GM23338 (cell line): ENCODE measurements at regions not wholly inside any gene's neighbourhood (a gene's known extent, or its start where the extent isn't known, plus 50 kb on each side); places are given as distances from the start of the nearest gene placed in this dataset.

Experiments used
- ATAC-seq: fragments of 200-7000 bp; cut with Tn5 transposase; 3 replicates; pipeline ENCODE4 v1.9.1; 2020
- DNase-seq: peaks from one replicate; pipeline ENCODE4 v3.0.0-alpha.2; 2015; ENCODE audit warnings: low spot score
- H2AFZ ChIP-seq: fragments of 200-600 bp; sonication (generic); 2 replicates; pipeline ENCODE4 v1.8.0; 2016; ENCODE audit warnings: antibody characterized with exemption, mild to moderate bottlenecking, moderate library complexity
- H3F3A ChIP-seq: fragments of 200-600 bp; sonication (generic); replicated peaks from 2 replicates; pipeline ENCODE4 v1.8.0; 2017; ENCODE audit warnings: antibody characterized with exemption, mixed run types, low read depth
- H3K27ac ChIP-seq: fragments of 200-600 bp; sonication (generic); 2 replicates; pipeline ENCODE4 v1.6.1; 2016; ENCODE audit warnings: low read depth
- H3K27me3 ChIP-seq: fragments of 200-600 bp; sonication (generic); 2 replicates; pipeline ENCODE4 v1.8.0; 2016; ENCODE audit warnings: mild to moderate bottlenecking, mixed run types, moderate library complexity; ENCODE audit not compliant: insufficient read depth
- H3K36me3 ChIP-seq: fragments of 200-600 bp; sonication (generic); 2 replicates; pipeline ENCODE4 v1.8.0; 2016; ENCODE audit warnings: mild to moderate bottlenecking; ENCODE audit not compliant: insufficient read depth
- H3K4me1 ChIP-seq: fragments of 200-600 bp; sonication (generic); 2 replicates; pipeline ENCODE4 v1.8.0; 2016; ENCODE audit warnings: mild to moderate bottlenecking, moderate library complexity; ENCODE audit not compliant: insufficient read depth
- H3K4me2 ChIP-seq: fragments of 200-600 bp; sonication (generic); 2 replicates; pipeline ENCODE4 v1.7.1; 2017; ENCODE audit warnings: mixed run types
- H3K4me3 ChIP-seq: fragments of 200-600 bp; sonication (generic); 2 replicates; pipeline ENCODE4 v1.6.1; 2016; ENCODE audit warnings: mixed run types
- H3K79me2 ChIP-seq: fragments of 200-600 bp; sonication (generic); replicated peaks from 2 replicates; pipeline ENCODE4 v1.8.0; 2017; ENCODE audit warnings: mild to moderate bottlenecking; ENCODE audit not compliant: insufficient read depth
- H3K9me2 ChIP-seq: fragments of 200-600 bp; sonication (generic); 2 replicates; pipeline ENCODE4 v1.8.0; 2017; ENCODE audit not compliant: insufficient read depth
- H4K20me1 ChIP-seq: fragments of 200-600 bp; sonication (generic); replicated peaks from 2 replicates; pipeline ENCODE4 v1.8.0; 2017; ENCODE audit warnings: mild to moderate bottlenecking; ENCODE audit not compliant: insufficient read depth
- H3K27ac Mint-ChIP-seq: 2 replicates; pipeline ENCODE4 v1.8.0; 2020; ENCODE audit warnings: inconsistent platforms, mild to moderate bottlenecking, moderate library complexity, mixed read lengths
- H3K27me3 Mint-ChIP-seq: 3 replicates; pipeline ENCODE4 v1.8.0; 2022; ENCODE audit warnings: low read depth, mild to moderate bottlenecking, moderate library complexity, mixed read lengths, inconsistent platforms; ENCODE audit not compliant: insufficient read depth, poor library complexity
- H3K36me3 Mint-ChIP-seq: 3 replicates; pipeline ENCODE4 v1.8.0; 2021; ENCODE audit warnings: low read depth, mild to moderate bottlenecking, inconsistent platforms, moderate library complexity, mixed read lengths
- H3K4me1 Mint-ChIP-seq: 3 replicates; pipeline ENCODE4 v1.8.0; 2020; ENCODE audit warnings: mild to moderate bottlenecking, inconsistent platforms, mixed read lengths
- H3K4me3 Mint-ChIP-seq: 3 replicates; pipeline ENCODE4 v1.8.0; 2021; ENCODE audit warnings: moderate library complexity, mild to moderate bottlenecking, inconsistent platforms, mixed read lengths
- H3K9me3 Mint-ChIP-seq: 3 replicates; pipeline ENCODE4 v1.8.0; 2020; ENCODE audit warnings: moderate library complexity, mild to moderate bottlenecking, inconsistent platforms, mixed read lengths
- CREB1 ChIP-seq: fragments of 250-450 bp; sonication (Bioruptor Pico); IDR thresholded peaks from 2 replicates; pipeline ENCODE4 v1.5.0; 2020; ENCODE audit warnings: low read depth, mild to moderate bottlenecking, moderate library complexity
- NANOG ChIP-seq: IDR thresholded peaks from 2 replicates; pipeline ENCODE4 v1.6.1; 2016; ENCODE audit warnings: antibody characterized with exemption, borderline replicate concordance
- POLR2AphosphoS5 ChIP-seq: IDR thresholded peaks from 2 replicates; pipeline ENCODE4 v1.6.1; 2016; ENCODE audit warnings: antibody characterized with exemption, low read depth
- ZNF331 ChIP-seq: fragments of 250-450 bp; sonication (Bioruptor Pico); IDR thresholded peaks from 2 replicates; pipeline ENCODE4 v1.5.0; 2020; ENCODE audit warnings: low read depth, mild to moderate bottlenecking, moderate library complexity
- TF ChIP-seq, protein P1 (sequence below): fragments of 250-450 bp; sonication (Bioruptor Pico); IDR thresholded peaks from 2 replicates; pipeline ENCODE4 v1.5.0; 2020; ENCODE audit warnings: mild to moderate bottlenecking, moderate library complexity
- TF ChIP-seq, protein P2 (sequence below): IDR thresholded peaks from 2 replicates; pipeline ENCODE4 v1.6.1; 2016; ENCODE audit warnings: antibody characterized with exemption
- TF ChIP-seq, protein P3 (sequence below), 2 experiments: fragments of 200-600 bp in 1 of 2; sonication (generic) in 1 of 2; conservative IDR thresholded peaks; 2 replicates each; pipeline versions ENCODE4 v1.5.1 to v1.6.1; 2016 to 2017; ENCODE audit warnings: antibody characterized with exemption in 2 of 2, low read depth in 2 of 2, mild to moderate bottlenecking in 2 of 2, moderate library complexity in 1 of 2

DNA sequence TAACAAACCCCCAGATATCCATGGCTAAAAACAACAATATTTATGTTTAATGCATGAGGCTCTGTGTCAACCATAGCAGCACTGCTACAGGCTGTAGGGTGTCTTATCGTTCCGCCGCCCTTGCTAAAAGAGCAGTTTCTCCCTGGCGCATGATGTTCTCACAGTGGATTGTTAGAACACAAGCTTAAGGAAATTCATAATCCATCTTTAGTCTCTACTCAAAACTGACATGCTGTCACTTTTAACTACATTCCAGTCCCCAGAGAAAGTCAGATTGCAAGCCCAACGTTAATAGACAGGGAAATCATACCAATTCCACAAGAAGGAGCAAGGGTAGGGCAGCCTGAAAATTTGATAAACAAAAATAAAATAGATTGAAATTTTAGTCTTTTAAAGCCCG lies 1960.8 kb downstream of the PCDH7 start (continued):
- TF ChIP-seq, protein P1, sequence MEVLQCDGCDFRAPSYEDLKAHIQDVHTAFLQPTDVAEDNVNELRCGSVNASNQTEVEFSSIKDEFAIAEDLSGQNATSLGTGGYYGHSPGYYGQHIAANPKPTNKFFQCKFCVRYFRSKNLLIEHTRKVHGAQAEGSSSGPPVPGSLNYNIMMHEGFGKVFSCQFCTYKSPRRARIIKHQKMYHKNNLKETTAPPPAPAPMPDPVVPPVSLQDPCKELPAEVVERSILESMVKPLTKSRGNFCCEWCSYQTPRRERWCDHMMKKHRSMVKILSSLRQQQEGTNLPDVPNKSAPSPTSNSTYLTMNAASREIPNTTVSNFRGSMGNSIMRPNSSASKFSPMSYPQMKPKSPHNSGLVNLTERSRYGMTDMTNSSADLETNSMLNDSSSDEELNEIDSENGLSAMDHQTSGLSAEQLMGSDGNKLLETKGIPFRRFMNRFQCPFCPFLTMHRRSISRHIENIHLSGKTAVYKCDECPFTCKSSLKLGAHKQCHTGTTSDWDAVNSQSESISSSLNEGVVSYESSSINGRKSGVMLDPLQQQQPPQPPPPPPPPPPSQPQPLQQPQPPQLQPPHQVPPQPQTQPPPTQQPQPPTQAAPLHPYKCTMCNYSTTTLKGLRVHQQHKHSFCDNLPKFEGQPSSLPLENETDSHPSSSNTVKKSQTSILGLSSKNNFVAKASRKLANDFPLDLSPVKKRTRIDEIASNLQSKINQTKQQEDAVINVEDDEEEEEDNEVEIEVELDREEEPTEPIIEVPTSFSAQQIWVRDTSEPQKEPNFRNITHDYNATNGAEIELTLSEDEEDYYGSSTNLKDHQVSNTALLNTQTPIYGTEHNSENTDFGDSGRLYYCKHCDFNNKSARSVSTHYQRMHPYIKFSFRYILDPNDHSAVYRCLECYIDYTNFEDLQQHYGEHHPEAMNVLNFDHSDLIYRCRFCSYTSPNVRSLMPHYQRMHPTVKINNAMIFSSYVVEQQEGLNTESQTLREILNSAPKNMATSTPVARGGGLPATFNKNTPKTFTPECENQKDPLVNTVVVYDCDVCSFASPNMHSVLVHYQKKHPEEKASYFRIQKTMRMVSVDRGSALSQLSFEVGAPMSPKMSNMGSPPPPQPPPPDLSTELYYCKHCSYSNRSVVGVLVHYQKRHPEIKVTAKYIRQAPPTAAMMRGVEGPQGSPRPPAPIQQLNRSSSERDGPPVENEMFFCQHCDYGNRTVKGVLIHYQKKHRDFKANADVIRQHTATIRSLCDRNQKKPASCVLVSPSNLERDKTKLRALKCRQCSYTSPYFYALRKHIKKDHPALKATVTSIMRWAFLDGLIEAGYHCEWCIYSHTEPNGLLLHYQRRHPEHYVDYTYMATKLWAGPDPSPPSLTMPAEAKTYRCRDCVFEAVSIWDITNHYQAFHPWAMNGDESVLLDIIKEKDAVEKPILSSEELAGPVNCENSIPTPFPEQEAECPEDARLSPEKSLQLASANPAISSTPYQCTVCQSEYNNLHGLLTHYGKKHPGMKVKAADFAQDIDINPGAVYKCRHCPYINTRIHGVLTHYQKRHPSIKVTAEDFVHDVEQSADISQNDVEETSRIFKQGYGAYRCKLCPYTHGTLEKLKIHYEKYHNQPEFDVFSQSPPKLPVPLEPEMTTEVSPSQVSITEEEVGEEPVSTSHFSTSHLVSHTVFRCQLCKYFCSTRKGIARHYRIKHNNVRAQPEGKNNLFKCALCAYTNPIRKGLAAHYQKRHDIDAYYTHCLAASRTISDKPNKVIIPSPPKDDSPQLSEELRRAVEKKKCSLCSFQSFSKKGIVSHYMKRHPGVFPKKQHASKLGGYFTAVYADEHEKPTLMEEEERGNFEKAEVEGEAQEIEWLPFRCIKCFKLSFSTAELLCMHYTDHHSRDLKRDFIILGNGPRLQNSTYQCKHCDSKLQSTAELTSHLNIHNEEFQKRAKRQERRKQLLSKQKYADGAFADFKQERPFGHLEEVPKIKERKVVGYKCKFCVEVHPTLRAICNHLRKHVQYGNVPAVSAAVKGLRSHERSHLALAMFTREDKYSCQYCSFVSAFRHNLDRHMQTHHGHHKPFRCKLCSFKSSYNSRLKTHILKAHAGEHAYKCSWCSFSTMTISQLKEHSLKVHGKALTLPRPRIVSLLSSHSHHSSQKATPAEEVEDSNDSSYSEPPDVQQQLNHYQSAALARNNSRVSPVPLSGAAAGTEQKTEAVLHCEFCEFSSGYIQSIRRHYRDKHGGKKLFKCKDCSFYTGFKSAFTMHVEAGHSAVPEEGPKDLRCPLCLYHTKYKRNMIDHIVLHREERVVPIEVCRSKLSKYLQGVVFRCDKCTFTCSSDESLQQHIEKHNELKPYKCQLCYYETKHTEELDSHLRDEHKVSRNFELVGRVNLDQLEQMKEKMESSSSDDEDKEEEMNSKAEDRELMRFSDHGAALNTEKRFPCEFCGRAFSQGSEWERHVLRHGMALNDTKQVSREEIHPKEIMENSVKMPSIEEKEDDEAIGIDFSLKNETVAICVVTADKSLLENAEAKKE (CRISPR knock-in tag), result no peak
- TF ChIP-seq ZNF331 (CRISPR knock-in tag), result no peak
- TF ChIP-seq, protein P2, sequence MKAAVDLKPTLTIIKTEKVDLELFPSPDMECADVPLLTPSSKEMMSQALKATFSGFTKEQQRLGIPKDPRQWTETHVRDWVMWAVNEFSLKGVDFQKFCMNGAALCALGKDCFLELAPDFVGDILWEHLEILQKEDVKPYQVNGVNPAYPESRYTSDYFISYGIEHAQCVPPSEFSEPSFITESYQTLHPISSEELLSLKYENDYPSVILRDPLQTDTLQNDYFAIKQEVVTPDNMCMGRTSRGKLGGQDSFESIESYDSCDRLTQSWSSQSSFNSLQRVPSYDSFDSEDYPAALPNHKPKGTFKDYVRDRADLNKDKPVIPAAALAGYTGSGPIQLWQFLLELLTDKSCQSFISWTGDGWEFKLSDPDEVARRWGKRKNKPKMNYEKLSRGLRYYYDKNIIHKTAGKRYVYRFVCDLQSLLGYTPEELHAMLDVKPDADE, result no peak

DNA sequence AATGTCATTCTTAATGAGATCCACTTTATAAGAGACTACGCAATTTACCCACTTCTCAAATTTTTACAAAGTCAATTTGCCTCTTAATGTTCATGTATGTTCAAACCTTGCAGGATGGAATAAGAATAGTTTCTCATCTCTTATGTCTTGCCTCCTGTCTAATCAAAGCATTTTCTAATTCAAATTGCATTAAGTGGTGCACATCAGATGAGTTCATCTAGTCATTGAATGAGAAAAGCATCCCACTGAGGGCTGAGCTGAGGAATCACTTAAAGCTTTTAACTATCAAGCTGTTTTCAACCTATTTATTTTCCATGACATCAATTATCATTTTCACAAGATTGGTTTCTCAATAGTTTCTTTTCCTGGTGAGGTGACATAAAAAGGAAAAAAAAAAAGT lies 1964.0 kb downstream of the PCDH7 start:
- DNase-seq, result peak; percentile 21
- H3F3A ChIP-seq, result no peaks in the 10 kb centered on the region
- no peaks in the 10 kb centered on the region for H3K27me3 ChIP-seq
- H3K36me3 Mint-ChIP-seq, result peaks cover 4% of the 10 kb centered on the region; the same call in 2 of the 3 replicates
- ATAC-seq, result peak; percentile 42; the same call in 1 of the 3 replicates
- H3K27ac Mint-ChIP-seq, result peak overlapping the region; percentile 80
- peaks cover 20% of the 10 kb centered on the region; the same call in 2 of the 3 replicates for H3K4me1 Mint-ChIP-seq
- no peaks in the 10 kb centered on the region for H3K36me3 ChIP-seq
- peak overlapping the region; percentile 41 for H3K4me2 ChIP-seq
- no peaks in the 10 kb centered on the region for H3K79me2 ChIP-seq
- no peak overlapping the region for H3K27ac ChIP-seq
- no peaks in the 10 kb centered on the region for H3K9me2 ChIP-seq
- no peak overlapping the region for H3K4me3 ChIP-seq
- no peaks in the 10 kb centered on the region for H4K20me1 ChIP-seq
- H3K9me3 Mint-ChIP-seq, result peaks cover 4% of the 10 kb centered on the region; the same call in 1 of the 3 replicates
- no peak overlapping the region for H2AFZ ChIP-seq
- peaks cover 27% of the 10 kb centered on the region for H3K4me1 ChIP-seq
- peaks cover 2% of the 10 kb centered on the region for H3K27me3 Mint-ChIP-seq
- H3K4me3 Mint-ChIP-seq, result peak overlapping the region; percentile 37; the same call in 2 of the 3 replicates
- no peak for TF ChIP-seq POLR2AphosphoS5
- peak; percentile 97 for TF ChIP-seq NANOG
- TF ChIP-seq CREB1, result peak; percentile 81
- TF ChIP-seq, protein P3, sequence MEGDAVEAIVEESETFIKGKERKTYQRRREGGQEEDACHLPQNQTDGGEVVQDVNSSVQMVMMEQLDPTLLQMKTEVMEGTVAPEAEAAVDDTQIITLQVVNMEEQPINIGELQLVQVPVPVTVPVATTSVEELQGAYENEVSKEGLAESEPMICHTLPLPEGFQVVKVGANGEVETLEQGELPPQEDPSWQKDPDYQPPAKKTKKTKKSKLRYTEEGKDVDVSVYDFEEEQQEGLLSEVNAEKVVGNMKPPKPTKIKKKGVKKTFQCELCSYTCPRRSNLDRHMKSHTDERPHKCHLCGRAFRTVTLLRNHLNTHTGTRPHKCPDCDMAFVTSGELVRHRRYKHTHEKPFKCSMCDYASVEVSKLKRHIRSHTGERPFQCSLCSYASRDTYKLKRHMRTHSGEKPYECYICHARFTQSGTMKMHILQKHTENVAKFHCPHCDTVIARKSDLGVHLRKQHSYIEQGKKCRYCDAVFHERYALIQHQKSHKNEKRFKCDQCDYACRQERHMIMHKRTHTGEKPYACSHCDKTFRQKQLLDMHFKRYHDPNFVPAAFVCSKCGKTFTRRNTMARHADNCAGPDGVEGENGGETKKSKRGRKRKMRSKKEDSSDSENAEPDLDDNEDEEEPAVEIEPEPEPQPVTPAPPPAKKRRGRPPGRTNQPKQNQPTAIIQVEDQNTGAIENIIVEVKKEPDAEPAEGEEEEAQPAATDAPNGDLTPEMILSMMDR (conservative IDR thresholded peaks at IDR 0.05; ENCODE audit: low read depth in 2 of 2), result no peak
